GM23338 (cell line): ENCODE measurements at regions not wholly inside any gene's neighbourhood (a gene's known extent, or its start where the extent isn't known, plus 50 kb on each side); places are given as distances from the start of the nearest gene placed in this dataset.
A peak's percentile ranks its signal among the peaks of the same experiment; 100 is the strongest.

Experiments
- ATAC-seq: fragments of 200-7000 bp; cut with Tn5 transposase; 3 replicates; pipeline ENCODE4 v1.9.1; 2020
- DNase-seq: peaks from one replicate; pipeline ENCODE4 v3.0.0-alpha.2; 2015; ENCODE audit warnings: low spot score
- H2AFZ ChIP-seq: fragments of 200-600 bp; sonication (generic); 2 replicates; pipeline ENCODE4 v1.8.0; 2016; ENCODE audit warnings: antibody characterized with exemption, mild to moderate bottlenecking, moderate library complexity
- H3F3A ChIP-seq: fragments of 200-600 bp; sonication (generic); replicated peaks from 2 replicates; pipeline ENCODE4 v1.8.0; 2017; ENCODE audit warnings: antibody characterized with exemption, mixed run types, low read depth
- H3K27ac ChIP-seq: fragments of 200-600 bp; sonication (generic); 2 replicates; pipeline ENCODE4 v1.6.1; 2016; ENCODE audit warnings: low read depth
- H3K27me3 ChIP-seq: fragments of 200-600 bp; sonication (generic); 2 replicates; pipeline ENCODE4 v1.8.0; 2016; ENCODE audit warnings: mild to moderate bottlenecking, mixed run types, moderate library complexity; ENCODE audit not compliant: insufficient read depth
- H3K36me3 ChIP-seq: fragments of 200-600 bp; sonication (generic); 2 replicates; pipeline ENCODE4 v1.8.0; 2016; ENCODE audit warnings: mild to moderate bottlenecking; ENCODE audit not compliant: insufficient read depth
- H3K4me1 ChIP-seq: fragments of 200-600 bp; sonication (generic); 2 replicates; pipeline ENCODE4 v1.8.0; 2016; ENCODE audit warnings: mild to moderate bottlenecking, moderate library complexity; ENCODE audit not compliant: insufficient read depth
- H3K4me2 ChIP-seq: fragments of 200-600 bp; sonication (generic); 2 replicates; pipeline ENCODE4 v1.7.1; 2017; ENCODE audit warnings: mixed run types
- H3K4me3 ChIP-seq: fragments of 200-600 bp; sonication (generic); 2 replicates; pipeline ENCODE4 v1.6.1; 2016; ENCODE audit warnings: mixed run types
- H3K79me2 ChIP-seq: fragments of 200-600 bp; sonication (generic); replicated peaks from 2 replicates; pipeline ENCODE4 v1.8.0; 2017; ENCODE audit warnings: mild to moderate bottlenecking; ENCODE audit not compliant: insufficient read depth
- H3K9me2 ChIP-seq: fragments of 200-600 bp; sonication (generic); 2 replicates; pipeline ENCODE4 v1.8.0; 2017; ENCODE audit not compliant: insufficient read depth
- H4K20me1 ChIP-seq: fragments of 200-600 bp; sonication (generic); replicated peaks from 2 replicates; pipeline ENCODE4 v1.8.0; 2017; ENCODE audit warnings: mild to moderate bottlenecking; ENCODE audit not compliant: insufficient read depth
- H3K27ac Mint-ChIP-seq: 2 replicates; pipeline ENCODE4 v1.8.0; 2020; ENCODE audit warnings: inconsistent platforms, mild to moderate bottlenecking, moderate library complexity, mixed read lengths
- H3K27me3 Mint-ChIP-seq: 3 replicates; pipeline ENCODE4 v1.8.0; 2022; ENCODE audit warnings: low read depth, mild to moderate bottlenecking, moderate library complexity, mixed read lengths, inconsistent platforms; ENCODE audit not compliant: insufficient read depth, poor library complexity
- H3K36me3 Mint-ChIP-seq: 3 replicates; pipeline ENCODE4 v1.8.0; 2021; ENCODE audit warnings: low read depth, mild to moderate bottlenecking, inconsistent platforms, moderate library complexity, mixed read lengths
- H3K4me1 Mint-ChIP-seq: 3 replicates; pipeline ENCODE4 v1.8.0; 2020; ENCODE audit warnings: mild to moderate bottlenecking, inconsistent platforms, mixed read lengths
- H3K4me3 Mint-ChIP-seq: 3 replicates; pipeline ENCODE4 v1.8.0; 2021; ENCODE audit warnings: moderate library complexity, mild to moderate bottlenecking, inconsistent platforms, mixed read lengths
- H3K9me3 Mint-ChIP-seq: 3 replicates; pipeline ENCODE4 v1.8.0; 2020; ENCODE audit warnings: moderate library complexity, mild to moderate bottlenecking, inconsistent platforms, mixed read lengths
- CREB1 ChIP-seq: fragments of 250-450 bp; sonication (Bioruptor Pico); IDR thresholded peaks from 2 replicates; pipeline ENCODE4 v1.5.0; 2020; ENCODE audit warnings: low read depth, mild to moderate bottlenecking, moderate library complexity
- EZH2 ChIP-seq: fragments of 200-600 bp; sonication (generic); IDR thresholded peaks from one replicate; pipeline ENCODE4 v1.8.0; 2017; ENCODE audit warnings: antibody characterized with exemption, mild to moderate bottlenecking, low read depth; ENCODE audit not compliant: unreplicated experiment
- JUNB ChIP-seq: IDR thresholded peaks from one replicate; pipeline ENCODE4 v1.6.1; 2016; ENCODE audit warnings: antibody characterized with exemption; ENCODE audit not compliant: unreplicated experiment
- POLR2AphosphoS5 ChIP-seq: IDR thresholded peaks from 2 replicates; pipeline ENCODE4 v1.6.1; 2016; ENCODE audit warnings: antibody characterized with exemption, low read depth
- STAT1 ChIP-seq: IDR thresholded peaks from one replicate; pipeline ENCODE4 v1.6.1; 2016; ENCODE audit warnings: antibody characterized with exemption; ENCODE audit not compliant: unreplicated experiment
- ZNF114 ChIP-seq: fragments of 250-450 bp; sonication (Bioruptor Pico); IDR thresholded peaks from 2 replicates; pipeline ENCODE4 v1.5.0; 2020; ENCODE audit warnings: mild to moderate bottlenecking, moderate library complexity
- ZNF331 ChIP-seq: fragments of 250-450 bp; sonication (Bioruptor Pico); IDR thresholded peaks from 2 replicates; pipeline ENCODE4 v1.5.0; 2020; ENCODE audit warnings: low read depth, mild to moderate bottlenecking, moderate library complexity
- TF ChIP-seq, protein P1 (sequence below): IDR thresholded peaks from one replicate; pipeline ENCODE4 v1.6.1; 2018; ENCODE audit warnings: antibody characterized with exemption; ENCODE audit not compliant: unreplicated experiment
- TF ChIP-seq, protein P2 (sequence below), 2 experiments: fragments of 200-600 bp in 1 of 2; sonication (generic) in 1 of 2; conservative IDR thresholded peaks; 2 replicates each; pipeline versions ENCODE4 v1.5.1 to v1.6.1; 2016 to 2017; ENCODE audit warnings: antibody characterized with exemption in 2 of 2, low read depth in 2 of 2, mild to moderate bottlenecking in 2 of 2, moderate library complexity in 1 of 2

DNA sequence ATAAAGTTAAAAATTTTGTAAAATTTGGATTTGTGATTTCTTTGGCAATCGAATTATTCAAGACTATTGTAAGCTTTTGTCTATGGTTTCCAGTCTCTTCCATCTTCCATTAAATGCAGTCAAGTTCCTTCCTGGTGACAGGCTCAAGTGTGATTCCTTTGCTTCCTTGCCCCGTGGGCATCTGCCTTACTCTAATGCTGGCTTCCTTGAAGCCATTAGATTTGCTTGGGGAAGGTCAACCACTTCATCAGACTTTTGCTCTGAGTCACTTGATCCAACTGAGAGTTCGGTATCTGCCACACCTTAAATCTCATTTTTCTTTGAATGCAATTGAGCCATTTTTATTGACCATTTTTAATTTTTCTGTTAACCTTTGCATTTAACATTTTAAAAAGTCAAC lies 648.8 kb downstream of the SPOCK3 start (continued):
- TF ChIP-seq JUNB = no peak
- no peak for TF ChIP-seq ZNF331
- TF ChIP-seq STAT1 = no peak

DNA sequence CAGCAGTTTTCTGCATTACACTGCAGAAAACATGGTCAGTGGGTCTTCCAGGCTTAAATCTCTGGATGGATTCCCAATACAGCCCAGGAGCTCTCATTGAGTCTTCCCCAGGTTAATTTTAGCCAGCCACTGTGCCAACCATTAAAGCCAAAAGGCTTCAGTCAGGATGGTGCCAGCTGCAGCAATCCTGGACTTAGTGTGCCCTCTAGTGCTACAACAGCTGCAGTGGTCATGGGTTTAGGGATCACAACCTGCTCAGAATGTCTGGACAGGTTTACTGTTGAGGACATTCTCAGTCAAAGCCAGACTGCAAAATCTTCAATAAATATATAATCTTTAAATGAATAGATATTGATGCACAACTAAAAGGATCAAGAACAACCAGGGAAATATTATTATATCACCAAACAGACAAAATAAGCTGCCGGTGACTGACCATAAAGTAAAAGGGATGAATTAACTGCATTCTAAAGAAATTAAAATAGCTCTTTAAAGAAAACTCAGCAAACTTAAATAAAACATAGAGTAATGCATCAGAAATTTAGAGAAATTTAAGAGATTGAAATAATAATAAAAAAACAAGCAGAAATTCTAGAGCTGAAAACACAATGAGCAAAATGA lies 639.9 kb downstream of the SPOCK3 start:
- Mint-ChIP-seq H3K36me3 (no peaks in the 10 kb centered on the region), H3K27me3 (no peaks in the 10 kb centered on the region), H3K4me1 (no peaks in the 10 kb centered on the region), H3K9me3 (no peaks in the 10 kb centered on the region), H3K4me3 (no peak overlapping the region), H3K27ac (no peak overlapping the region)
- TF ChIP-seq, protein P1, sequence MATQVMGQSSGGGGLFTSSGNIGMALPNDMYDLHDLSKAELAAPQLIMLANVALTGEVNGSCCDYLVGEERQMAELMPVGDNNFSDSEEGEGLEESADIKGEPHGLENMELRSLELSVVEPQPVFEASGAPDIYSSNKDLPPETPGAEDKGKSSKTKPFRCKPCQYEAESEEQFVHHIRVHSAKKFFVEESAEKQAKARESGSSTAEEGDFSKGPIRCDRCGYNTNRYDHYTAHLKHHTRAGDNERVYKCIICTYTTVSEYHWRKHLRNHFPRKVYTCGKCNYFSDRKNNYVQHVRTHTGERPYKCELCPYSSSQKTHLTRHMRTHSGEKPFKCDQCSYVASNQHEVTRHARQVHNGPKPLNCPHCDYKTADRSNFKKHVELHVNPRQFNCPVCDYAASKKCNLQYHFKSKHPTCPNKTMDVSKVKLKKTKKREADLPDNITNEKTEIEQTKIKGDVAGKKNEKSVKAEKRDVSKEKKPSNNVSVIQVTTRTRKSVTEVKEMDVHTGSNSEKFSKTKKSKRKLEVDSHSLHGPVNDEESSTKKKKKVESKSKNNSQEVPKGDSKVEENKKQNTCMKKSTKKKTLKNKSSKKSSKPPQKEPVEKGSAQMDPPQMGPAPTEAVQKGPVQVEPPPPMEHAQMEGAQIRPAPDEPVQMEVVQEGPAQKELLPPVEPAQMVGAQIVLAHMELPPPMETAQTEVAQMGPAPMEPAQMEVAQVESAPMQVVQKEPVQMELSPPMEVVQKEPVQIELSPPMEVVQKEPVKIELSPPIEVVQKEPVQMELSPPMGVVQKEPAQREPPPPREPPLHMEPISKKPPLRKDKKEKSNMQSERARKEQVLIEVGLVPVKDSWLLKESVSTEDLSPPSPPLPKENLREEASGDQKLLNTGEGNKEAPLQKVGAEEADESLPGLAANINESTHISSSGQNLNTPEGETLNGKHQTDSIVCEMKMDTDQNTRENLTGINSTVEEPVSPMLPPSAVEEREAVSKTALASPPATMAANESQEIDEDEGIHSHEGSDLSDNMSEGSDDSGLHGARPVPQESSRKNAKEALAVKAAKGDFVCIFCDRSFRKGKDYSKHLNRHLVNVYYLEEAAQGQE = no peak
- TF ChIP-seq EZH2 = no peak
- no peak for TF ChIP-seq JUNB
- TF ChIP-seq CREB1 (CRISPR knock-in tag) = no peak
- no peak for TF ChIP-seq STAT1
- TF ChIP-seq, protein P2, sequence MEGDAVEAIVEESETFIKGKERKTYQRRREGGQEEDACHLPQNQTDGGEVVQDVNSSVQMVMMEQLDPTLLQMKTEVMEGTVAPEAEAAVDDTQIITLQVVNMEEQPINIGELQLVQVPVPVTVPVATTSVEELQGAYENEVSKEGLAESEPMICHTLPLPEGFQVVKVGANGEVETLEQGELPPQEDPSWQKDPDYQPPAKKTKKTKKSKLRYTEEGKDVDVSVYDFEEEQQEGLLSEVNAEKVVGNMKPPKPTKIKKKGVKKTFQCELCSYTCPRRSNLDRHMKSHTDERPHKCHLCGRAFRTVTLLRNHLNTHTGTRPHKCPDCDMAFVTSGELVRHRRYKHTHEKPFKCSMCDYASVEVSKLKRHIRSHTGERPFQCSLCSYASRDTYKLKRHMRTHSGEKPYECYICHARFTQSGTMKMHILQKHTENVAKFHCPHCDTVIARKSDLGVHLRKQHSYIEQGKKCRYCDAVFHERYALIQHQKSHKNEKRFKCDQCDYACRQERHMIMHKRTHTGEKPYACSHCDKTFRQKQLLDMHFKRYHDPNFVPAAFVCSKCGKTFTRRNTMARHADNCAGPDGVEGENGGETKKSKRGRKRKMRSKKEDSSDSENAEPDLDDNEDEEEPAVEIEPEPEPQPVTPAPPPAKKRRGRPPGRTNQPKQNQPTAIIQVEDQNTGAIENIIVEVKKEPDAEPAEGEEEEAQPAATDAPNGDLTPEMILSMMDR (conservative IDR thresholded peaks at IDR 0.05; ENCODE audit: low read depth in 2 of 2) = peak; percentile 91 to 99
- peak; percentile 85 for DNase-seq
- Histone ChIP-seq H3K4me2 (no peak overlapping the region), H4K20me1 (no peaks in the 10 kb centered on the region), H2AFZ (peak overlapping the region; percentile 84), H3K27ac (no peak overlapping the region), H3K79me2 (no peaks in the 10 kb centered on the region), H3K9me2 (no peaks in the 10 kb centered on the region), H3K27me3 (no peaks in the 10 kb centered on the region), H3K4me1 (no peaks in the 10 kb centered on the region), H3F3A (no peaks in the 10 kb centered on the region), H3K4me3 (no peak overlapping the region), H3K36me3 (no peaks in the 10 kb centered on the region)
- peak; percentile 100 for ATAC-seq

DNA sequence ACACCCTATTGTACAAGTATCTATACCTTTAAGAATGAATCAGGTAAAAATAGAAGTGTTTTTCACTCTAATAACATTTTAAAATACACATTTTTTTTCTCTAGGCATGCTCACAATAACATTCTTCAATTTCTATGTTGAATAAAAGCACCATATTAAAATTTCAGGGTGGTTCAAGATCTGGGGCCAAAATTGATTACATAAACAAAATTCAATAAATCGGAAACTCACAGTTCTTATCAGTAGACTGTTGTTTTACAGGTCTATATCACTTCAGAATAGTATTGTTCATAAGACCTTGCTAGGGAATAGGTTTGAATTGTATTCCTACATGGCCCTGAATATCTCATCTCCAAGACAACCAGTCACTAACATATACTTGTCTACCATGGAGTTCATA lies 634.0 kb downstream of the SPOCK3 start:
- H3K9me3 Mint-ChIP-seq = peaks cover 14% of the 10 kb centered on the region
- Histone ChIP-seq H3K9me2 (peaks cover 3% of the 10 kb centered on the region; the same call in 1 of the 2 replicates), H3K27ac (no peak overlapping the region), H3K79me2 (no peaks in the 10 kb centered on the region), H2AFZ (no peak overlapping the region), H3K4me2 (no peak overlapping the region), H3K4me3 (no peak overlapping the region), H4K20me1 (no peaks in the 10 kb centered on the region), H3F3A (no peaks in the 10 kb centered on the region), H3K36me3 (no peaks in the 10 kb centered on the region), H3K27me3 (no peaks in the 10 kb centered on the region), H3K4me1 (no peaks in the 10 kb centered on the region)
- ATAC-seq = no peak
- peaks cover 2% of the 10 kb centered on the region for H3K27me3 Mint-ChIP-seq
- no peak overlapping the region for H3K27ac Mint-ChIP-seq
- no peak overlapping the region for H3K4me3 Mint-ChIP-seq
- DNase-seq = no peak
- TF ChIP-seq ZNF114 = no peak
- TF ChIP-seq, protein P2 (conservative IDR thresholded peaks at IDR 0.05; ENCODE audit: low read depth in 2 of 2) = no peak
- no peak for TF ChIP-seq POLR2AphosphoS5
- TF ChIP-seq JUNB = no peak
- no peak for TF ChIP-seq ZNF331
- peaks cover 14% of the 10 kb centered on the region; the same call in 2 of the 3 replicates for H3K36me3 Mint-ChIP-seq
- H3K4me1 Mint-ChIP-seq = no peaks in the 10 kb centered on the region
